Keratinocyte (primary cell): ENCODE measurements at regions not wholly inside any gene's neighbourhood (a gene's known extent, or its start where the extent isn't known, plus 50 kb on each side); places are given as distances from the start of the nearest gene placed in this dataset.

Source experiments
- DNase-seq: peaks from one replicate; pipeline ENCODE4 v3.0.0-alpha.2; 2011; ENCODE audit warnings: low read depth, missing footprints, low spot score
- FAIRE-seq: peaks from 2 replicates; lab custom pipeline; 2011; peaks lifted over from hg19 to GRCh38; lab: Jason Lieb, UNC
- H2AFZ ChIP-seq: 2 replicates; pipeline ENCODE4 v1.6.0; 2012; ENCODE audit warnings: low read length, control low read depth, inconsistent platforms; ENCODE audit not compliant: control insufficient read depth
- H3K27ac ChIP-seq: 2 replicates; pipeline ENCODE4 v1.5.1; 2011; ENCODE audit warnings: low read length; ENCODE audit not compliant: control insufficient read depth, insufficient read depth
- H3K27me3 ChIP-seq: 3 replicates; pipeline ENCODE4 v1.6.0; 2011; ENCODE audit warnings: low read length; ENCODE audit not compliant: control insufficient read depth, insufficient read depth; ENCODE audit errors: extremely low read depth
- H3K36me3 ChIP-seq, 2 experiments: 2 replicates in 1 of 2; 3 replicates in 1 of 2; pipeline ENCODE4 v1.5.1; 2011; ENCODE audit warnings: low read length in 2 of 2, mild to moderate bottlenecking in 1 of 2; ENCODE audit not compliant: control insufficient read depth in 2 of 2, insufficient read depth in 2 of 2; ENCODE audit errors: extremely low read depth in 1 of 2
- H3K4me1 ChIP-seq: 3 replicates; pipeline ENCODE4 v1.5.1; 2011; ENCODE audit warnings: low read length; ENCODE audit not compliant: control insufficient read depth, insufficient read depth; ENCODE audit errors: extremely low read depth
- H3K4me2 ChIP-seq: 3 replicates; pipeline ENCODE4 v1.6.0; 2011; ENCODE audit warnings: low read depth, low read length; ENCODE audit not compliant: control insufficient read depth, insufficient read depth; ENCODE audit errors: extremely low read depth
- H3K4me3 ChIP-seq, 3 experiments: fragments of 200-600 bp in 1 of 3; sonication (generic) in 1 of 3; 2 replicates in 2 of 3; 3 replicates in 1 of 3; pipeline ENCODE4 v1.5.1; 2011 to 2016; ENCODE audit warnings: low read length in 3 of 3, mild to moderate bottlenecking in 3 of 3, control low read depth in 2 of 3, inconsistent platforms in 1 of 3, low read depth in 1 of 3, mixed read lengths in 1 of 3, mixed run types in 1 of 3, moderate library complexity in 1 of 3; ENCODE audit not compliant: control insufficient read depth in 2 of 3, insufficient read depth in 2 of 3; ENCODE audit errors: extremely low read depth in 1 of 3
- H3K79me2 ChIP-seq: 2 replicates; pipeline ENCODE4 v1.6.0; 2012; ENCODE audit warnings: low read length; ENCODE audit not compliant: control insufficient read depth, insufficient read depth
- H3K9ac ChIP-seq: 3 replicates; pipeline ENCODE4 v1.6.0; 2011; ENCODE audit warnings: low read length; ENCODE audit not compliant: control insufficient read depth, insufficient read depth; ENCODE audit errors: extremely low read depth
- H3K9me1 ChIP-seq: 3 replicates; pipeline ENCODE4 v1.6.0; 2011; ENCODE audit warnings: low read length; ENCODE audit not compliant: control insufficient read depth, insufficient read depth; ENCODE audit errors: extremely low read depth
- H3K9me3 ChIP-seq: 2 replicates; pipeline ENCODE4 v1.5.1; 2012; ENCODE audit warnings: low read depth, low read length; ENCODE audit not compliant: control insufficient read depth
- H4K20me1 ChIP-seq: 3 replicates; pipeline ENCODE4 v1.6.0; 2011; ENCODE audit warnings: low read length; ENCODE audit not compliant: control insufficient read depth, insufficient read depth; ENCODE audit errors: extremely low read depth
- EZH2 ChIP-seq: IDR thresholded peaks from one replicate; pipeline ENCODE4 v1.6.1; 2012; ENCODE audit warnings: inconsistent platforms, mild to moderate bottlenecking, low read length, moderate library complexity
- dilution Hi-C: fragments of 300-500 bp; cut with MboI; formaldehyde crosslinking; loops from one replicate; pipeline ENCODE4 v1.7.0; 2020; ENCODE audit warnings: low sequenced_read_pairs; ENCODE audit not compliant: extremely low pct_ligation_motif_present
- TF ChIP-seq, protein P1 (sequence below), 3 experiments: IDR thresholded peaks in 1 of 3; conservative IDR thresholded peaks in 1 of 3; optimal IDR thresholded peaks in 1 of 3; 2 replicates in 2 of 3; 3 replicates in 1 of 3; pipeline versions ENCODE3 to v1.5.1; 2011; ENCODE audit warnings: low read length in 3 of 3, mild to moderate bottlenecking in 3 of 3, moderate library complexity in 2 of 3, control low read depth in 1 of 3, inconsistent platforms in 1 of 3; ENCODE audit not compliant: insufficient read depth in 2 of 3; ENCODE audit errors: extremely low read depth in 1 of 3

DNA sequence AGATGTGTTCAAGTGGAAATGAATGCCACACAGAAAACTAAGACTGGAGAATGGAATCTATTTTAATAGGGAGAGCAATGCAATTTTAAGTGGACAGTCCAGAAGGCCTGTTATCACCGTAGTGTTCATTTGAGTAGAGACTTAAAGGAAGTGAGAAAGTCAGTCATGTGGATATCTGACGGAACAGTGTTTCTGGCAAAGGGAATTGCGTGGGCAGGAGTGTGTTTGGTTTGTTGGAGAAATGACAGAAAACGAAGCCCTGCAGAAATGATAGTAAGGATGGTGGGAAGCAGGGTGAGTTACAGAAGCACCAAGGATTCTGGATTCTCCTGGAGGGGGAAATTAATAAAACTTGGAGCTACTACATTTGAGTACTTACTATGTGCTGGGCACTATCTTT, 776.6 kb downstream of the MED13L start:
- FAIRE-seq (no peak), DNase-seq (no peak)
- Histone ChIP-seq H3K9ac (no peak overlapping the region), H3K4me1 (no peaks in the 10 kb centered on the region), H3K79me2 (no peaks in the 10 kb centered on the region), H3K9me1 (no peaks in the 10 kb centered on the region), H3K36me3 (no peaks in the 10 kb centered on the region), H3K27ac (no peak overlapping the region), H3K4me3 (no peak overlapping the region), H3K27me3 (no peaks in the 10 kb centered on the region), H2AFZ (no peak overlapping the region), H4K20me1 (no peaks in the 10 kb centered on the region), H3K4me2 (no peak overlapping the region), H3K9me3 (no peaks in the 10 kb centered on the region)
- dilution Hi-C loops: no loop called here
- TF ChIP-seq, protein P1, sequence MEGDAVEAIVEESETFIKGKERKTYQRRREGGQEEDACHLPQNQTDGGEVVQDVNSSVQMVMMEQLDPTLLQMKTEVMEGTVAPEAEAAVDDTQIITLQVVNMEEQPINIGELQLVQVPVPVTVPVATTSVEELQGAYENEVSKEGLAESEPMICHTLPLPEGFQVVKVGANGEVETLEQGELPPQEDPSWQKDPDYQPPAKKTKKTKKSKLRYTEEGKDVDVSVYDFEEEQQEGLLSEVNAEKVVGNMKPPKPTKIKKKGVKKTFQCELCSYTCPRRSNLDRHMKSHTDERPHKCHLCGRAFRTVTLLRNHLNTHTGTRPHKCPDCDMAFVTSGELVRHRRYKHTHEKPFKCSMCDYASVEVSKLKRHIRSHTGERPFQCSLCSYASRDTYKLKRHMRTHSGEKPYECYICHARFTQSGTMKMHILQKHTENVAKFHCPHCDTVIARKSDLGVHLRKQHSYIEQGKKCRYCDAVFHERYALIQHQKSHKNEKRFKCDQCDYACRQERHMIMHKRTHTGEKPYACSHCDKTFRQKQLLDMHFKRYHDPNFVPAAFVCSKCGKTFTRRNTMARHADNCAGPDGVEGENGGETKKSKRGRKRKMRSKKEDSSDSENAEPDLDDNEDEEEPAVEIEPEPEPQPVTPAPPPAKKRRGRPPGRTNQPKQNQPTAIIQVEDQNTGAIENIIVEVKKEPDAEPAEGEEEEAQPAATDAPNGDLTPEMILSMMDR (optimal IDR thresholded peaks at IDR 0.05 in 1 of 3, IDR thresholded peaks at IDR 0.05 in 1 of 3, conservative IDR thresholded peaks at IDR 0.05 in 1 of 3; ENCODE audit: extremely low read depth in 1 of 3, insufficient read depth in 2 of 3, low read length in 3 of 3): no peak
- no peak for TF ChIP-seq EZH2

DNA sequence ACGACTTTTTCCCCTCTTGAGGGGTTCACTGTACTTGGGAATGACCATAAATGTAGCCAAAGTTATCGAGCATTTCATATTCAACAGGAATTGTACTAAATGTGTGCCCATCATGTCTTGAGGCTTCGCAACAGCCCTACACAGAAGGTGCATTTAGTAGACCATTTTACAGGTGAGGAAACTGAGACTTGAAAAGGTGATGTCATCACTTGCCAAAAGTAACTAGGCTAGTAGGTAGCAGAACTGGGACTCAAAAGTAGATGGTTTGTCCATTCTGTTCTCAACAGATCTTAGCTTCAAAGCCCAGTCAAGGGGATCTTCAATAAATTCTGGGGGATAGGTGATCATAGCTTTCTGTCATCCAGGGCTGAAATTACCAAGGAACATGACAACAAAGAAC, 782.2 kb downstream of the MED13L start:
- Histone ChIP-seq H3K9me1 (no peaks in the 10 kb centered on the region), H4K20me1 (no peaks in the 10 kb centered on the region), H3K27me3 (no peaks in the 10 kb centered on the region), H3K4me1 (no peaks in the 10 kb centered on the region), H3K27ac (no peak overlapping the region), H3K9ac (no peak overlapping the region), H3K4me3 (no peak overlapping the region), H2AFZ (no peak overlapping the region), H3K36me3 (no peaks in the 10 kb centered on the region), H3K4me2 (no peak overlapping the region), H3K79me2 (no peaks in the 10 kb centered on the region), H3K9me3 (no peaks in the 10 kb centered on the region)
- dilution Hi-C loops: no loop called here
- TF ChIP-seq, protein P1 (optimal IDR thresholded peaks at IDR 0.05 in 1 of 3, IDR thresholded peaks at IDR 0.05 in 1 of 3, conservative IDR thresholded peaks at IDR 0.05 in 1 of 3; ENCODE audit: extremely low read depth in 1 of 3, insufficient read depth in 2 of 3, low read length in 3 of 3): no peak
- TF ChIP-seq EZH2: no peak
- FAIRE-seq: no peak
- DNase-seq: no peak
